Ovary (tissue), 7 donors: ENCODE measurements at regions not wholly inside any gene's neighbourhood (a gene's known extent, or its start where the extent isn't known, plus 50 kb on each side); places are given as distances from the start of the nearest gene placed in this dataset.
A peak's percentile ranks its signal among the peaks of the same experiment; 100 is the strongest.

Source experiments
- DNase-seq, 5 donors: peaks; one replicate each; pipeline ENCODE4 v3.0.0-alpha.2; 2019 to 2020
- H3K27ac ChIP-seq, 2 donors: fragments of 200-600 bp; one replicate each; pipeline versions ENCODE4 v1.5.1 to v1.8.0; 2019 to 2022
- H3K27me3 ChIP-seq: fragments of 200-600 bp; one replicate; pipeline ENCODE4 v1.8.0; 2022
- H3K36me3 ChIP-seq: fragments of 200-600 bp; sonication (generic); one replicate; pipeline ENCODE4 v1.5.1; 2019
- H3K4me1 ChIP-seq: one replicate; pipeline ENCODE4 v1.8.1; 2013; ENCODE audit warnings: mild to moderate bottlenecking, moderate library complexity; ENCODE audit not compliant: insufficient read depth
- H3K4me3 ChIP-seq: fragments of 200-600 bp; sonication (generic); one replicate; pipeline ENCODE4 v1.5.1; 2017
- H3K9me3 ChIP-seq, 2 donors: fragments of 200-600 bp in 1 of 2; sonication (generic) in 1 of 2; one replicate each; pipeline versions ENCODE4 v1.5.1 to v1.8.1; 2013 to 2019; ENCODE audit warnings: mild to moderate bottlenecking in 1 of 2, moderate library complexity in 1 of 2
- EP300 ChIP-seq: sonication (generic); formaldehyde crosslinking; IDR thresholded peaks from one replicate; pipeline ENCODE4 v1.6.1; 2017; ENCODE audit warnings: antibody characterized with exemption
- POLR2A ChIP-seq: fragments of 450-650 bp; IDR thresholded peaks from one replicate; pipeline ENCODE4 v1.6.1; 2017; ENCODE audit warnings: antibody characterized with exemption, mild to moderate bottlenecking, moderate library complexity
- WGBS, 3 donors: extraction: QIAGEN DNeasy Blood & Tissue Kit in 1 of 3; methylation state at CpG; one replicate each; pipeline versions ENCODE4 v1.1.5 to v1.1.7; 2013 to 2017; 5-methylcytosine and 5-hydroxymethylcytosine counted together
- intact Hi-C, 4 donors: fragments of 100-400 bp; cut with DNase I; formaldehyde crosslinking; loops; one replicate each; pipeline versions ENCODE4 v1.11.0 to v1.15.1; 2022 to 2023
- TF ChIP-seq, protein P1 (sequence below), 3 donors: fragments of 450-650 bp in 2 of 3; fragments of 200-600 bp in 1 of 3; IDR thresholded peaks; one replicate each; pipeline versions ENCODE4 v1.5.1 to v1.8.0; 2016 to 2022; ENCODE audit warnings: antibody characterized with exemption in 3 of 3, mild to moderate bottlenecking in 1 of 3
- donor health status: DM: no; HTN: no; CAD: no; lungs with moderate emphysema.
- donor health status: DM: no; HTN: no; CAD: no.
- donor health status: Bipolar disorder and iron deficiency.
- donor health status: DM: no; HTN: no; CAD: no.
- donor health status: DM: yes; HTN: yes; CAD: no.

GRCh38 chr14:22305607-22306006 lies 283.4 kb downstream of the DAD1 start:
- Histone ChIP-seq H3K36me3 (no peaks in the 10 kb centered on the region), H3K27ac (no peak overlapping the region), H3K27me3 (no peaks in the 10 kb centered on the region), H3K9me3 (no peaks in the 10 kb centered on the region), H3K4me3 (no peak overlapping the region), H3K4me1 (no peaks in the 10 kb centered on the region)
- intact Hi-C loops: no loop called here
- TF ChIP-seq POLR2A (no peak), EP300 (no peak)
- TF ChIP-seq, protein P1, sequence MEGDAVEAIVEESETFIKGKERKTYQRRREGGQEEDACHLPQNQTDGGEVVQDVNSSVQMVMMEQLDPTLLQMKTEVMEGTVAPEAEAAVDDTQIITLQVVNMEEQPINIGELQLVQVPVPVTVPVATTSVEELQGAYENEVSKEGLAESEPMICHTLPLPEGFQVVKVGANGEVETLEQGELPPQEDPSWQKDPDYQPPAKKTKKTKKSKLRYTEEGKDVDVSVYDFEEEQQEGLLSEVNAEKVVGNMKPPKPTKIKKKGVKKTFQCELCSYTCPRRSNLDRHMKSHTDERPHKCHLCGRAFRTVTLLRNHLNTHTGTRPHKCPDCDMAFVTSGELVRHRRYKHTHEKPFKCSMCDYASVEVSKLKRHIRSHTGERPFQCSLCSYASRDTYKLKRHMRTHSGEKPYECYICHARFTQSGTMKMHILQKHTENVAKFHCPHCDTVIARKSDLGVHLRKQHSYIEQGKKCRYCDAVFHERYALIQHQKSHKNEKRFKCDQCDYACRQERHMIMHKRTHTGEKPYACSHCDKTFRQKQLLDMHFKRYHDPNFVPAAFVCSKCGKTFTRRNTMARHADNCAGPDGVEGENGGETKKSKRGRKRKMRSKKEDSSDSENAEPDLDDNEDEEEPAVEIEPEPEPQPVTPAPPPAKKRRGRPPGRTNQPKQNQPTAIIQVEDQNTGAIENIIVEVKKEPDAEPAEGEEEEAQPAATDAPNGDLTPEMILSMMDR (IDR thresholded peaks at IDR 0.05): no peak
- no peak for DNase-seq
- WGBS, 3 donors: 52 to 62% (median 53%) methylated on average over 5 of the region's 5 CpGs

GRCh38 chr14:22304326-22304725 lies 284.7 kb downstream of the DAD1 start:
- H3K4me1 ChIP-seq: no peaks in the 10 kb centered on the region
- TF ChIP-seq EP300: no peak
- no peak for TF ChIP-seq POLR2A
- TF ChIP-seq, protein P1 (IDR thresholded peaks at IDR 0.05): no peak
- H3K4me3 ChIP-seq: no peak overlapping the region
- no peaks in the 10 kb centered on the region for H3K36me3 ChIP-seq
- H3K27me3 ChIP-seq: no peaks in the 10 kb centered on the region
- WGBS, 3 donors: 45 to 59% (median 52%) methylated on average over 6 of the region's 6 CpGs
- intact Hi-C loops: no loop called here
- no peak overlapping the region for H3K27ac ChIP-seq
- no peaks in the 10 kb centered on the region for H3K9me3 ChIP-seq
- no peak for DNase-seq

- 24 to 29% (median 24%) methylated on average over 5 of the region's 5 CpGs for WGBS, 3 donors
- Histone ChIP-seq H3K27ac (no peak overlapping the region), H3K9me3 (no peaks in the 10 kb centered on the region), H3K4me3 (no peak overlapping the region), H3K4me1 (no peaks in the 10 kb centered on the region), H3K36me3 (no peaks in the 10 kb centered on the region), H3K27me3 (no peaks in the 10 kb centered on the region)
- no peak for DNase-seq
- intact Hi-C loops: no loop called here
- TF ChIP-seq, protein P1 (IDR thresholded peaks at IDR 0.05): peak in 1 of 3 donors; percentile 12
- TF ChIP-seq POLR2A: no peak
Observed at GRCh38 chr14:22303589-22304195, 285.3 kb downstream of the DAD1 start.

DNA sequence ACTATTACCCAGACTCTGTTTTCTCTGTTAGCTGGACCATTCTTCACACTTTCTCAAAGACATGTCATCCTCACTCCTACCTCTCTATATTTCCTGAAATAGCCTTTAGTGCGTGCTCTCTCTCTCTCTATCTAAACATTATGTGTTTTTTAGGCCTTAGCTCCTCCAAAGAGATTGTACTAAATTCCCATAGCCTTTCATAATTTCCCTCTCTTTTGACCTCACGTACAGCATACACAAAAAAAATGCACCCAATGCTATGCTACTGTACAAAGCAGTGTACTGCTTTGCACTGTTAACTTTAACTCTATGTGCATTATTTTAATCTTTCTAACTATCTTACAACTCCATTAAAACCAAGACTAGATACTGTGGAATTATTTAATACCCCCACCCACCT lies 288.4 kb downstream of the DAD1 start:
- Histone ChIP-seq H3K4me3 (no peak overlapping the region), H3K27ac (no peak overlapping the region), H3K9me3 (no peaks in the 10 kb centered on the region), H3K27me3 (no peaks in the 10 kb centered on the region), H3K36me3 (no peaks in the 10 kb centered on the region), H3K4me1 (no peaks in the 10 kb centered on the region)
- no peak for DNase-seq
- WGBS, 3 donors: 50 to 62% (median 55%) methylated on average over 2 of the region's 2 CpGs
- intact Hi-C loops: no loop called here
- TF ChIP-seq POLR2A (no peak), EP300 (no peak)
- TF ChIP-seq, protein P1 (IDR thresholded peaks at IDR 0.05): no peak
